CD1c-positive myeloid dendritic cell (primary cell): ENCODE measurements at regions not wholly inside any gene's neighbourhood (a gene's known extent, or its start where the extent isn't known, plus 50 kb on each side); places are given as distances from the start of the nearest gene placed in this dataset.
"Not testable (repeated sequence)": the region's sequence is repeated elsewhere in the genome, so short reads cannot be mapped to it uniquely, and the experiment has no call there.

Experiments
- DNase-seq: peaks from one replicate; pipeline ENCODE4 v3.0.0-alpha.2; 2016; ENCODE audit errors: extremely low spot score

DNA sequence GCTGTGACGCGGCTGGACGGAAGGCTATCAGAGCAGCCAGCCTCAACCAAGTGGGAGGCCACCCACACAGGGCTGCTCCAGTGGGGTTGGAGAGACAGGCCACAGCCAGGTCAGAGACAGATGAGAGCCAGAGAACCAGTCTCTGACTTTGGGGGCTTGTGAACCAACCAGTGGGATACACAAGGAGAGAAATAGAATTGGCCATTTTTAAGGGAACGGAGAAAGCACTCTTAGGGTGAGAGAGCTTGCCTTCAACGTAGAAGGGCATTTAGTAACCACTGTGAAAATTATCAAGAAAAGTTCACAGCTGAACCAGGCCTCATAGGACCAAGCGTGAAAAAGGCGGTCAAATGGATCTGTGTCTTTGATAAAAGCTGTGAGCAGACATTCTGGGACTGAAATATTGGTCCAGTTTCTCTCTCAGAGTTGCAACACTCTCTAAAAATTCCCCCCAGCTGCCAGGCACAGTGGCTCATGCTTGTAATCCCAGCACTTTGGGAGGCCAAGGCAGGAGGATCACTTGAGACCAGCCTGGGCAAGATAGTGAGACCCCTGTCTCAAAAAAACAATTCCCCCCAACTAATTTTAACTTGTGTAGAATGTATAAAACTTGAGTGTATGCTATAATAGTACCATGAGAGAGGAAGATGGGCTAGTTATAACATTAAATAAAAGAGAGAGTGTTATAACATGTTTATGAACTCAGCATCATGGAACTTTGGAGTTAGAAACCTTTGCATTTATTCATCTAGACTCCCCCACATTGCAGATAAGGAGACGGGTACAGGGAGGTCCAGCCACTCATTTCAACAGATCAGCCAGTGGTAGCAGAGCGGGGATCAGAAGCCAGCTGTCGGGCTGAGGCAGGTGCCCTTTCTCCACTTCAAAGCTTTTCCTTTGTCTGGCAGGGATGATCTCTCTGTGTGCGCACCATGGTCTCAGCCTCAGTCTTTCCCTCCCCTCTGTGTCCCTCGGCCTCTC is 132.2 kb downstream of the NPIPB11 start:
- not testable (repeated sequence) for DNase-seq

DNA sequence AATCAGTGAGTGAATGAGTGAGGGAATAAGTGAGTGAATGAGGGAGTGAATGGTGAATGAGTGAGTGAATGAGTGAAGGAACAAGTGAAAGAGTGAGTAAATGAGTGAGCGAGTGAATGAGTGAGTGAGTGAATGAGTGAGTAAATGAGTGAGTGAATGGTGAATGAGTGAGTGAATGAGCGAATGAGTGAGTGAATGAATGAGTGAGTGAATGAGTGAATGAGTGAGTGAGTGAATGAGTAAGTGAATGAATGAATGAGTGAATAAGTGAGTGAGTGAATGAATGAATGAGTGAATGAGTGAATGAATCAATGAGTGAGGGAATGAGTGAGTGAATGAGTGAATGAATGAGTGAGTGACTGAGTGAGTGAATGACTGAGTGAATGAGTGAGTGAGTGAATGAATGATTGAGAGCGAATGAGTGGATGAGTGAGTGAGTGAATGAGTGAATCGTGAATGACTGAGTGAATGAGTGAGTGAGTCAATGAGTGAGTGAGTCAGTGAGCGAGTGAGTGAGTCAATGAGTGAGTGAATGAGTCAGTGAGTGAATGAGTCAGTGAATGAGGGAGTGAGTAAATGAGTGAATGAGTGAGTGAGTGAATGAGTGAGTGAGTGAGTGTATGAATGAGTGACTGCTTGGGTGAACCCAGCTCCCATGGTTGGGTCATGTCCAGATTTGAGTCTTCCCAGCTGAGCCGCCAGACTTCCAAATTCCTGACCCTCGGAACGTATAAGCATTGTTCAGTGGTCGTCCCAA is 133.0 kb downstream of the NPIPB11 start:
- DNase-seq, result peak; percentile 20

DNA sequence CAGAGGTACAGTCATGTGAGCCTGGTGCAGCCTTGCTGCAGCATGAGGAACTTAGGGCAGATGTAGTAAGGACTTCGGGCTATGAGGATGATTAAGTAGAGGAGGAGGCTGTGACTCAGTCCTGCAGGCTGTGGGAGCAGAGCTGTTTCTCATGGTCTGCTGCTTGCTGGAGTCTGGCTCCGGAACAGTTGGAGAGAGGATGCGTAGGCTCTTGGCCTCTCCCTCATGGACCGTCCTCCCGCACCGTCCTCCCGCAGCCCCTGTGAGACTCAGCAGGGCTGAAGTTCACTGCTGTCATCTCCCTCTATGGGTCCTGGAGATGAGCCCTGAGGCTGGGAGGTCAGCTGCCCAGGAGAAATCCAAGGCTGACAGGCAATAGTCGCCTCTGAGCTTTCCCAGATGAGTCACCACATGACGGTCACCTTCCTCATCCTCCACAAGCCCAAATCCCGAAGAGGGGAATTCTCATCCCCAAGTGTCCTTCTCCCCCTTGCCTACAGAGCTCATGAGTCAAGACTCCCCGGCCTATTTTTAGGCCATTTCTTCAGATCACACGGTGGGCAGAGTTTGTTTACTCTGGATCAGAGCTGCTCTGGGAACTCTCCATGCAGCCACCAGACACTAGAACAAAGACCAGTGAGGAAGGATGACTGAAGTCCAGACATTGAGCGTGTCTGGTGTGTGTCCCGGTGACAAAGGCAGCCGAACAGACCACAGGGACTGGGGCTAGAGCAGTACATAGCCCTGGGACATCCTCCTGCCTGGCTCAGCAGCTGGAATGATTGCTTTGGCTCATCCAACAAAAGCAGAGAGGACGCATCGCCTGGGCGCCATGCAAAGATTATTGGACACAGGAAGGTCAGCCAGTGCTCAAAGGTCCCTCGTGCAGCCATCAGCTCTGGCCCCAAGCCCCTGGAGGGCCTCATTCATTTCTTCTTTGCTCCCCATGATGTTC is 134.5 kb downstream of the NPIPB11 start:
- peak; percentile 58 for DNase-seq

DNA sequence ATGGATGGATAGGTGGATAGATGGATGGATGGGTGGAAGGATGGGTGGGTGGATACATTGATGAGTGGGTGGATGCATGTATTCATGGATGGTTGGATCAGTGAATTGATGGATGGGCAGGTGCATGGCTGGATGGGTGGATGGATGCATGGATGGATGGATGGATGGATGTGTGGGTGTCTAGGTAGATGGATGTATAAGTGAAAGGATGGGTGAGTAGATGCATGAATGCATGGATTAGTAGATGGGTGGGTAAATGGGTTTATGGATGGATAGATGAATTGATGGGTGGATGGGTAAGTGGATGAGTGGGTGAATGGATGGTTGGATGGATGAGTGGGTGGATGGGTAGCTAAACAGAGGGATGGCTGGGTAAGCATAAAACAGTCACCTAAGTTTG is 135.6 kb downstream of the NPIPB11 start:
- not testable (repeated sequence) for DNase-seq

DNA sequence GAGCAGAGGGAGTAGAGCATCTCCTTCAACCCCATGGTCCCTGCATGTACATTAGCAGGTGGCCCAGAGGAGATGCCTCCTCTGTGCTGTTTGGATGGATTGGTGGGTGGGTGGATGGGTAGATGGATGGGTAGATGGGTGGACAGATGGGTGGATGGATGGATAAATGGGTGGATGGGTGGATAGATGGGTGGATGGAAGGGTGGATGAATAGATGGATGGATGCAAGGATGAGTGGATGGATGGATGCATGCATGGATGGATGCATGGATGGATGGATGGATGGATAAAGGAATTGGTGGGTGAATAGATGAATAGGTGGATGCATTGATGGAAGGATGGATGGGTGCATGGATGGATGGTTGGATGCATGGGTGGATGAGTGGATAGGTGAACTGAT is 136.5 kb downstream of the NPIPB11 start:
- not testable (repeated sequence) for DNase-seq

DNA sequence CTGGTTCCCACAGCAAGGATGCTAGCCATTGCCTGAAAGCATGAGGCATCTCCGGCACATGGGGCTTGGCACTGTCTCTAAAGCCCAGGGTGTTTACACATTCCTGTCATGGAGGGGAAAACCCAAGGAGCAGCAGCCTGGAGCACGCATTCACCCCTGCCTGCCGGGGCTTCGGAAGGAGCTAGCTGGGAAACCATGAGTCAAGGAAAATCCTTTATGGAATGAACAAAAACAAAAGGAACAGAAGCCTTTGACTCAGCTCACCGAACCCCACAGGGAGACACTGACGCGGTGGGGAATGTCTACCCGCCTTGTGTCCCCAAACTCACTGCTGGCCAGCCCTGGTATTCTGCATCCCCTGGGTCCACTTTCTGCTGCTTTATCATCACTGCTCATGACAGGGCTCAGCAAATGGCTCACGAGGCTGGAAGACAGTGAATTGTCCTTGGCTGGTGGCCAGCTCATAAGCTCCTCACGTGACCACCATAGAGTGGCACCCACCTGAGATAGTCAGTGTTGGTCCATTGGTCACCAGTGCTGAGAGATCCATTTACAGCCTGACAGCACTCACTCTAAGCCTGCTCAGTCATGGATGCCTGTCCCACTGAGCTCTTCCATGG is 137.2 kb downstream of the NPIPB11 start:
- DNase-seq, result not testable (repeated sequence)

DNA sequence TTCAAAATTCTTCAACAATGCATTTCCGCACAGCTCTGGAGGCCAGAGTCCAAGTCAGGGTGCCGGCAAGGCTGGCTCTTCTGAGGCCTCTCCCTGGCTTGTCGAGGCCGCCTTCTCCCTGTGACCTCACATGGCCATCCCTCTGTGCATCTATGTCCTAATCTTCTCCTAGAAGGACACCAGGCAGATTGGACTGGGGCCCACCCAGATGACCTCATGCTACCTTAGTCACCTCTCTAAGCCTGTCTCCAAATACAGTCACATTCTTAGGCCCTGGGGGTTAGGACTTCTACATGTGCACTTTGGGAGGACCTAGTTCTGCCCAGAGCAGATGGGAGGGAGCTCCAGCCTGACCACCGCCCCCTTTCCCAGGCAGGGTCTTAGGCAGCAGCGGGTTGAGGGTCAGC is 137.7 kb downstream of the NPIPB11 start:
- peak; percentile 12 for DNase-seq

DNA sequence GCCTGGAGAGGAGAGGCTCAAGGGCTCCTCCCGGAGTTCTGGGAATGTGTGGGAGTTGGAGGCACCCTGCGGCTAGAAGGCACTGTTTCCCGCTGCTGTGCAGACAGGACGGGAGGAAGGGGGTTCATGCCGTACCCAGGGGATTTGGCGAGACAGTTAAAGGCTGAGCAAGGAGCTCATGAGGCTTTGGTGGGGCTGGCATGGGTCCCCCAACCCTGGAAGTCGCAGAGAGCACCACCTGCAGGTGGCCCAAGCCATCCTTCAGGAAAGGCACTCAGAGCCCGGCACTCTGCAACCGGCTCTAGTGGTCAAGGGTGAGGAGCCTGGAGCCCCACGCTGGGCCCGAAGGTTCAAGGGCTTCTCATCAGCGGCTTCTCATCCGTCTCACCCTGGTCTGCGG is 138.2 kb downstream of the NPIPB11 start:
- DNase-seq, result not testable (repeated sequence)

DNA sequence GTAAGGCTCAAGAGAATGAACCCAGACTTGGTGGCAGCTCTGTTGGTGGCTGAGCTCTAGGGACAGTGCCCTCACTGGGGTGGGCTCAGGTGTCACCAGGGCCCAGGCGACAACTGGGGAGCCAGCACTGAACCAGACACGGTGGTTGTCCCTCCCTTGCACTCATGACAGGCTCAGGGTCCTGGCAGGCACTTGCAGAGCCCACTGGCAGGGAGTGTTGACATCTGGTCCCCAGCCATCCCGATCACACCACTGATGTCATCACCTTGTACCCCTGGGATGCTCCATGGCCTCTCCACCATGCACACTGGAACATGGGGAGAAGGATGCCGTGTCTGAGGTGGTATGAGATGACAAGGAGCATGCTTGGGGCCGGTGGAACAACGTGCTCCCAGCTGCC is 138.6 kb downstream of the NPIPB11 start:
- not testable (repeated sequence) for DNase-seq

DNA sequence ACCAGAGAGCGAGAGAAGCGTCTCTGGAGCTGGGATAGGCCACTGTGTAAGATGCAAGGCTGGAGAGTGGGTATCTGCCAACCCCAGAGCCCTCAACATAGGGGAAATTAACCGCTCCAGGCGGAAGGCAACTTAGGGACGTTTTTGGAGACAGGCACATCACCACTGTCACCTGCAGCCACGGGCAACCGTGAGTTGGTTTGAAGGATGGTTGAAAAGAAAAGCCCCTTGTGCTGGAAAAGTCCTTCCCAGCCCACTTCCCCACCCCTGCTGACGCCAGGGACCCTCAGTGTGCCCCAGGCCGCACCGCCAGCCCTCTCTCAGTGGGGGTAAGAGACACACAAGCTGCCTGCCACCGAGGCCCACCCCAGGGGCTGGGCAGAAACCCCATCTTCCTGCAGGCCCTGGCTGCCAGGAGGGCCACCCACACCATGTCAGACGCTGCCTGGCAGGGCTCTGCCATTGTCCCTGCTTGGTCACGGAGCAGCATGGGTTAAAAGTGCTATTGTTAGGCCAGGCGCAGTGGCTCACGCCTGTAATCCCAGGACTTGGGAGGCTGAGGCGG is 139.4 kb downstream of the NPIPB11 start:
- DNase-seq, result not testable (repeated sequence)

DNA sequence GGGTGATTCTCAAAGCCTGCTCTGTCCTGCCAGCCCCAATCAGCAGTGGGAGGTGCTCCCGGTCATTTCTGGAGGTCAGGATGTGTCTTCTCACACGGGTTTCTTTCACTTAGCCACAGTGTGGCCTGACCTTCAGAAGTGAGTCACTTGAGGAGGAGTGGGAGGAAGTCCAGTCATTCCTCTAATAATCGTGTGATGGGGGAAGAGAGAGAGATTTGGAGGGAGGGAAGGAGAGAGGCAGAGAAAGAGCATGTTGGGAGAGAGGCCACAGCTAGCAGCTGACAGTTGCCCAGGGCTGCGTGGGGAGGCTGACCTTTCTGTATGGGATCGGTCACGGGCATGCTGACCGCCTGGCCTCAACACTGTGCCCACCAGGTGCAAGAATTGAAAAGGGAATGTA is 139.9 kb downstream of the NPIPB11 start:
- peak; percentile 76 for DNase-seq

DNA sequence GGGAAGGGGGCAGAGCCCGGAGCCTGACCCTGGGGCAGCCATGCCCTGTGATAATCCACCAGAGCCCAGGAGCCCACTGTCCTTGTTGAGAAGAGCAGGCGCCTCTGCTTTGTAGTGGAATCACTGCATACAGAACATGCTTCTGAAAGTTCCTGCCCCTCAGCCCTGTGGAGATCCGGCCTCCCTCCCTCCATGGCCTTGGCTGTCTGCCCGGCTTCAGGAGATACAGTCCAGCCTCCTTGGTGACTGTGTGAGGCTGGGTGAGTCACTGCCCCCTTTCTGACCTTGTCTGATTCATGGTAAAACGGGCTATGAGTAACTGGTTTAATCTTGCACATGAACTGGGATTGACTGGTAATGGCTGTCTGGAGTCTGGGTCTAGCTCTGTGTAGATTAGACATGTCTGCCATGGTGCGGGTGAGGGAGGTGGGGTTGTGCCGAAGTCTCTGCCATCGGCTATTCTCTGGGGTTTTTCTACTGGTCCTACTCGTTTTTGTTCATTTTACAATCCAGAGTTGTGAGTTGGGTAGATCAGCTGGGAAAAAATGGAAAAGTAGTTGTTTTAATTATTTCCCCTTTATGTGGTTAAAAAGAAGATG is 141.2 kb downstream of the NPIPB11 start:
- peak; percentile 93 for DNase-seq

DNA sequence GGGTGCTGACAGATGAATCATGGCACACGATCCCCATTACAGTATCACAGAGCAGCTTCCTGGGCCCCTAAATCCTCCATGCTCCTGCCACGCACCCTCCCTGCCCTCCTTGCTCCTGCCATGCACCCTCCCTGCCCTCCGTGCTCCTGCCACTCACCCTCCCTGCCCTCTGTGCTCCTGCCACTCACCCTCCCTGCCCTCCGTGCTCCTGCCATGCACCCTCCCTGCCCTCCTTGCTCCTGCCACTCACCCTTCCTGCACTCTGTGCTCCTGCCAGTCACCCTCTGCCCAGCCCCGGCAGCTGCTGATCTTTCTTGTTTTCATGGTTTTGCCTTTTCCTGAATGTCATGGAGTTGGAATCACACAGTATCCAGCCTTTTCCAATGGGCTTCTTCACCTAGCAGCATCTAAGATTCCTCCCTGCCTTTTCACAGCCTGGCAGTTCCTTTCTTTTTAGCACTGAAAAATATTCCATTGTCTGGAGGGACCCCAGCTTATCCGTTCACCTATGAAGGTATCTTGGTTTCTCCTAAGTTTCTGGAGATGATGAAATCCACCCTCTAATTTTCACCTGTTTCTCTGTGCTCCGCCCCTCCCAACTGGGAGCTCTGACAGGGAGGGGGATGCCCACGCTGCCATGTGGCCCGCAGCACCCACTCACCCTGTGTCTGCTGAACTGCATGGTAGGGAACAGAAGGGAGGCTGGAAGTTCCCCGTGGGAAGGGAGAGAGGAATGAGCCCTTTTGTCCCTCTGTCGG is 142.3 kb downstream of the NPIPB11 start:
- not testable (repeated sequence) for DNase-seq

DNA sequence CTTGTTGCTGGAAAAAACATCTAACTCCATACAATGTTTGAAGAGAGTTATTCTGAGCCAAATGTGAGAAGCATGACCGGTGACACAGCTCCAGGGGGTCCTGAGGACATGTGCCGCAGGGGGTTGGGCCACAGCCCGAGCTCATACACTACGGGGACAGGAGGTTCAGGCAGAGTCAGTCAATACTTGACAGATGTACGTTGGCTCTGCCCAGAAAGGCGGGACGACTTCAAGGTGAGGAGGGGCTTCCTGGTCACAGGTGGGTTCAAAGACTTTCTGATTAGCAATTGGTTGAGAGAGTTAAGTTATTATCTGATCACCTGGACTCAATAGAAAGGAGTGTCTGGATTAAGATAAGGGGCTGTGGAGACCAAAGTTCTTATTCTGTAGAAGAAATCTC is 143.8 kb downstream of the NPIPB11 start:
- not testable (repeated sequence) for DNase-seq

DNA sequence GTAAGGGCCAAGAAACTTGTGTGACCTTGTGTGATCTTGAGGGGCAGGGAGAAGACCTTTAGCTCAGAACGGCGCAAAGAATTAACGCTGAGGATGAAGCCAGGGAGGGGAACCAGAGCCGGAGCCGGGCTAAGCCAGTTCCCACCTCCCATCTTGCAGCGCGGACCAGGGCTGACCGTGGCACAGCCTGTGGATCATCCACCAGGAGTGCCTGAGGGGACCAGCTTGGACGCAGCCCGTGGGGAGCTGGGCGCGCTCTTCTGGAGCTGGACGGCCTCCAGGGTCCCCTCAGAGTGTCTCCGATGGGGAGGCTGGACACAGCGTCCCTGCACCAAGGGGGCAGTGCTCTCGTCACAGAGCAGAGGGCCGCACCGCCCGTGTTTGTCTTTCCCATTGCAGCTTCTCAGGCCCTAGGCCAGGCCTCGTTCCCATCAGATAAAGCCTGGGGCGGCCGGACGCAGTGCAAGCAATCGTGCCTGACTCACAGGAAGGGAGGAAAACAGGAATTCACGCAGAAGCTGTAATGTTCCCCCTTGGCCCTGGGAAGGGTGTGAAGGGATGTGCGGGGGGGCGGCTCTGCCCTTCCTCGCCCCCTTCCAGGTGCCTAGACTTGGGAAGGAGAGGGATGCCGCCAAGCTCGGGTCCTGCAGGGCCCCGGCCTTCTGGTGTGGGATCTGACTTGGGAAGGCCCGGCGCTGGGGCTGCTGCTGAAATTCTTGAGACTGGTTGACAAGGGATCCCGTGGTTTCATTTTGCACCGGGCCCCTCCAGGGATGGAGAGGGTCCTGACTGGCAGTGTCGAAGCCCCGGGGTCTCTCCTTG is 144.9 kb downstream of the NPIPB11 start:
- not testable (repeated sequence) for DNase-seq

DNA sequence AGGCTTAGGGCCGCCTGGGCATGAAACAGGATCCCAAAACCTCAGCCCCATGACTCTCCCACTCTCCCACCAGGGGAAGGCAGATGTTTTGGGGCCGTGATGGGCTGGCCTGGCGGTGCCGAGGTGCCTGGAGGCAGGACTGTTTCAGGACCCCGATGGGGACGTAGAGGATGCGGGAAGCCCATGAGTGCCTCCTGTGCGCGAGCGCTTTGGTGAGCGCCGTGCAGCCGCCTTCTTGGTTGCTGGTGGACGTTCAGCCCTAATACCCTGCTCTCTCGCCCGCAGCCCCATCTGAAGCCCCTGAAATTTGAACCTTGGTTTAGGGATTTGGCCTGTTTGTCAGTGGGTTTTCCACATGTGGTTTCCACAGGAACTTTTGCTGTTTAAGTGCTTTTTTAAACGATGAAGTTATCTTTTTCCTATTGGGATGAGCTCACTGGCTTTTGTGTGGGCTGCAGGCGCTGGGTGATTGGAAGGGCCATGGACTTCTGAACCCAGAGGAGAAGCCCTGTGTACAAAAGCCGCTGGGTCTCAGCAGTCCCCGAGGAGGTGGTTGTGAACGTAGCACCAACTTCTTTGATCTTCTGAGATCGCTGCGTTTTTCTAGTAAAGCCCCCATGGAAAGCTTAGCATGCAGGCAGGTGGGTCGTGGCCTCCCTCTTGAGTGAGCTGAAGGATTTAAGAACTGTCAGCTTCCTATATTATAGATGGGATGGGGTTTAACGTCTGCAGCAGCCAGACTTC is 145.7 kb downstream of the NPIPB11 start:
- not testable (repeated sequence) for DNase-seq

DNA sequence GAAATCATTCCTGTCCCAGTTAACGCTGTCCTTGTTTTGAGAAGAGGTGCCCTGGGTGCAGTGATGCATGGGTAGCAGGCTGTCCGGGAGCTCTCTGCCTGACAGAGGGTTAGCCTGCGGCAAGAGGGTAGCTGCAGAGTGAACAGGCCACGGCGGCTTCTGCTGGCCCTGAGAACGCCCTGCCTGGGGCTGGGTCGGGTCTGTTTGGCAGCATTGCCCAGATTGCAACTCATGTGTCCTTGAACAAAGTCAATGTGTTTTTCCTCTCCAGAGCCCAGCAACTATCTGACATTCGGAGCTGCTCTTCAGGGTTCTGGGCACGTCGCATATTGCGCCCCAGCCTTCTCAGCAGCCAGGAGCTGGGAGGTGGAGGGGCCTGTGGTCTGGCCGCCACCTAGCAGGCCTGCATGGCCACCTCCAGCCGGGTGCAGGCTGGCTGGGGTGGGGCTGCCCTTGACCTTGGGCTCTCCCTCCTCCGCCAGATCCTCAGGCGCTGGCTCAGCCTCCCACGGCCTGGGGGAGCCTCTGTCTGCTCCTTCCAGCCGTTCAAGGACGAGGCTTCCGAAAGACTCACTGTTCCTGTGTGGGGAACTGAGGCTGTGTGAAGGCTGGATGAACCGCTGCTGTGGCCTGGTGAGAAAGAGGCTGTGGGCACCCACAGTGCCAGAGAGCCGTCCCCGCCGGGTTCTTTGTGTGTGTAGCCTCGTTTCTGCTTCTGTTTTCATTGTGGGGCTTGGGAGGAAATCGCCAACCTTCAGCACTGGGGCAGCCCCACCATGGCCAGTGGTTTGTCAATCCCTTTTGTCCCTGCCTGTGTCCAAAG is 146.7 kb downstream of the NPIPB11 start:
- not testable (repeated sequence) for DNase-seq
